ENCODE measurements at regions not wholly inside any gene's neighbourhood (a gene's known extent, or its start where the extent isn't known, plus 50 kb on each side); places are given as distances from the start of the nearest gene placed in this dataset.
"Not testable (repeated sequence)": the region's sequence is repeated elsewhere in the genome, so short reads cannot be mapped to it uniquely, and the experiment has no call there.

- WGBS, result 42% methylated on average over 3 of the region's 3 CpGs
- Histone ChIP-seq H3K27ac (ENCODE audit: low read depth) (no peak overlapping the region), H3K36me3 (ENCODE audit: insufficient read depth) (no peaks in the 10 kb centered on the region), H3K4me3 (ENCODE audit: low read depth, low read length) (no peak overlapping the region), H3K4me1 (ENCODE audit: insufficient read depth) (no peaks in the 10 kb centered on the region)
- DNase-seq (ENCODE audit: extremely low spot score), result no peak
Observed at GRCh38 chr16:26386096-26386495, 680.6 kb upstream of the C16orf82 start.

- DNase-seq (ENCODE audit: extremely low spot score), result no peak
- Histone ChIP-seq H3K27ac (ENCODE audit: low read depth) (no peak overlapping the region), H3K4me1 (ENCODE audit: insufficient read depth) (no peaks in the 10 kb centered on the region), H3K36me3 (ENCODE audit: insufficient read depth) (no peaks in the 10 kb centered on the region), H3K4me3 (ENCODE audit: low read depth, low read length) (no peak overlapping the region)
Observed at GRCh38 chr16:26391833-26392232, 674.9 kb upstream of the C16orf82 start.

DNA sequence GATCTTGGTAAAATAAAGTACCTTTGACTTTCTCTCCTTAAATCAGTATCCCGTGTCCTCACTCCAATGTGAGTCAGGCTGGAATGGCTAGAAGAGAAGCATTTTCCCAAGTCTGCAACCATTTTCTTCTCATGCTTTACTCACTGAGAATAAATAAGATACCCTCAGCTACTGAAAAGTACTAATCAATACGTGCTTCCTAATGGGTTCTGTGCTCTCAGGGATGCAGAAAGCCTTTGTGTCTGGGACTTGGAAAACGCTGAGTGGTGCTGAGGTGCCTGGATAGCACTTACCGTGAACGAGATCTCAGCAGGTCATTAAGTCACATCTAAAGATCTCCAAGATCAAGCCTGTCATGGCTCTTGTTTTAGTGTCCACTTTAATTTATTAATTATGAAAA, 672.3 kb upstream of the C16orf82 start:
- Histone ChIP-seq H3K36me3 (ENCODE audit: insufficient read depth) (no peaks in the 10 kb centered on the region), H3K4me1 (ENCODE audit: insufficient read depth) (no peaks in the 10 kb centered on the region), H3K27ac (ENCODE audit: low read depth) (no peak overlapping the region), H3K4me3 (ENCODE audit: low read depth, low read length) (no peak overlapping the region)
- no peak for DNase-seq (ENCODE audit: extremely low spot score)
- 65% methylated on average over 5 of the region's 5 CpGs for WGBS

- Histone ChIP-seq H3K27ac (ENCODE audit: low read depth) (no peak overlapping the region), H3K4me1 (ENCODE audit: insufficient read depth) (no peaks in the 10 kb centered on the region), H3K4me3 (ENCODE audit: low read depth, low read length) (no peak overlapping the region), H3K36me3 (ENCODE audit: insufficient read depth) (no peaks in the 10 kb centered on the region)
- 90% methylated on average over 13 of the region's 13 CpGs for WGBS
- DNase-seq (ENCODE audit: extremely low spot score), result no peak
Observed at GRCh38 chr16:26395700-26396099, 671.0 kb upstream of the C16orf82 start.

DNA sequence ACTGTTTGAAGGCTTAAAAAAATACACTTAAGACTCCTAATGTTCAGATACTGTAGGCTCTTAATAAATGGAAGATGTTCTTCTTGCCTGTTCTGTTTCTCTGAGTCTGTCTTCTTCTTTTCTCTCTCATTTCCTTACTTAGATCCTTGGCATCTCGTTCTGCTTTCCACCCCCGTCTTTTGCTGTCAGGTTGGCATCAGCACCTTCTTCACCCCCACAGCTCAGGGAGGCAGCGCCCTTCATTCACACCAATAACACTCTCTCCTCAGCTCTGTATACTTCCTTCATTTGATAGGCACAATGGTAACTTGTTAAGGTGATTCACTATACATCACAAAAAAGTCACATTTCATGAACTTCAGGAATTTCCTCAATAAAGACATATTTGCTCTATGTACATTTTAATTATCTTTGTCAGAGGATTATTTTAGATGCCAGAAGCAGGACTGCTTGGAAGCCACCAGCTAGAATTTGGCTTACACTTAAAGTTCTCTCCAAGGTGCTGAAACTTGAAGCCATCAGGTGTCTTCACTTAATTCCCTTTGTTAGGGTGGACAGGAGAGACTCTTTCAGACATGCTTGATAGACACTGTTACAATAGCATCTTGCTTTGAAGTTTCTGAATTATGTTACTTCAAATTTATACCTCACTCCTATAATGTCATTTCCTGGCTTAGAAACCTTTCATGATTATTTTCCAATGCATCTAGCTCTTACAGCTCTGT, 670.1 kb upstream of the C16orf82 start:
- 47% methylated on average over 3 of the region's 3 CpGs for WGBS
- no peak for DNase-seq (ENCODE audit: extremely low spot score)
- Histone ChIP-seq H3K36me3 (ENCODE audit: insufficient read depth) (no peaks in the 10 kb centered on the region), H3K4me3 (ENCODE audit: low read depth, low read length) (no peak overlapping the region), H3K27ac (ENCODE audit: low read depth) (no peak overlapping the region), H3K4me1 (ENCODE audit: insufficient read depth) (no peaks in the 10 kb centered on the region)

- Histone ChIP-seq H3K36me3 (ENCODE audit: insufficient read depth) (no peaks in the 10 kb centered on the region), H3K4me3 (ENCODE audit: low read depth, low read length) (no peak overlapping the region), H3K27ac (ENCODE audit: low read depth) (no peak overlapping the region), H3K4me1 (ENCODE audit: insufficient read depth) (no peaks in the 10 kb centered on the region)
- 68% methylated on average over 3 of the region's 3 CpGs for WGBS
- DNase-seq (ENCODE audit: extremely low spot score), result no peak
Observed at GRCh38 chr16:26413780-26414179, 652.9 kb upstream of the C16orf82 start.

- not testable (repeated sequence) for H3K4me3 ChIP-seq (ENCODE audit: low read depth, low read length); H3K4me1 ChIP-seq (ENCODE audit: insufficient read depth); DNase-seq (ENCODE audit: extremely low spot score); H3K27ac ChIP-seq (ENCODE audit: low read depth); H3K36me3 ChIP-seq (ENCODE audit: insufficient read depth)
- WGBS, result 62% methylated on average over 8 of the region's 8 CpGs
Observed at GRCh38 chr16:26419458-26419857, 647.3 kb upstream of the C16orf82 start.

GRCh38 chr16:26430618-26431017, 636.1 kb upstream of the C16orf82 start:
- WGBS, result 93% methylated on average over 2 of the region's 2 CpGs
- Histone ChIP-seq H3K4me1 (ENCODE audit: insufficient read depth) (no peaks in the 10 kb centered on the region), H3K36me3 (ENCODE audit: insufficient read depth) (no peaks in the 10 kb centered on the region), H3K4me3 (ENCODE audit: low read depth, low read length) (no peak overlapping the region), H3K27ac (ENCODE audit: low read depth) (no peak overlapping the region)
- no peak for DNase-seq (ENCODE audit: extremely low spot score)

GRCh38 chr16:26433807-26434206, 632.9 kb upstream of the C16orf82 start:
- DNase-seq (ENCODE audit: extremely low spot score), result no peak
- Histone ChIP-seq H3K27ac (ENCODE audit: low read depth) (no peak overlapping the region), H3K4me3 (ENCODE audit: low read depth, low read length) (no peak overlapping the region), H3K36me3 (ENCODE audit: insufficient read depth) (no peaks in the 10 kb centered on the region), H3K4me1 (ENCODE audit: insufficient read depth) (no peaks in the 10 kb centered on the region)
- WGBS, result 73% methylated on average over 2 of the region's 2 CpGs

DNA sequence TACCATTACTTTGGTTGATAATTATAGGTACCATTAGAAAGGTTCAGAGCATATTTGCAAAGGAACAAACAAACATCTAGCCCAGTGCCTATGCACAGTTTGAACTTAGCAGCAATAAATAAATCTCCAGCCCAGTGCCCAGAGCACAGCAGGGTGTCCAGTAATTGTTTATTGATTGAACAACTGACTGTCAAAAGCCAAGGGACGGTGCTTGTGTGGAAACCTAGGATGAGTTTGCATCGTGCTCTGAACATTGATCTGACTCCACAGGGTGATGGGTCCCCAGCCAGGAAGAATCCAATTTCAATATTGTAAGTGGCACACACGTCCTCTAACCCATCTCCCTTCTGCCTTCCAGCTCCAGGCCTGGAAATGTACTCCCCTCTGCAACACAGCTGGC, 625.5 kb upstream of the C16orf82 start:
- WGBS, result 73% methylated on average over 3 of the region's 3 CpGs
- H3K36me3 ChIP-seq (ENCODE audit: insufficient read depth), result no peaks in the 10 kb centered on the region
- H3K4me3 ChIP-seq (ENCODE audit: low read depth, low read length), result no peak overlapping the region
- DNase-seq (ENCODE audit: extremely low spot score), result no peak
- H3K27ac ChIP-seq (ENCODE audit: low read depth), result no peak overlapping the region
- H3K4me1 ChIP-seq (ENCODE audit: insufficient read depth), result no peaks in the 10 kb centered on the region

- Histone ChIP-seq H3K4me1 (ENCODE audit: insufficient read depth) (no peaks in the 10 kb centered on the region), H3K4me3 (ENCODE audit: low read depth, low read length) (no peak overlapping the region), H3K27ac (ENCODE audit: low read depth) (no peak overlapping the region), H3K36me3 (ENCODE audit: insufficient read depth) (no peaks in the 10 kb centered on the region)
- DNase-seq (ENCODE audit: extremely low spot score), result no peak
- WGBS, result 58% methylated on average over 2 of the region's 2 CpGs
Observed at GRCh38 chr16:26442321-26442720, 624.4 kb upstream of the C16orf82 start.

DNA sequence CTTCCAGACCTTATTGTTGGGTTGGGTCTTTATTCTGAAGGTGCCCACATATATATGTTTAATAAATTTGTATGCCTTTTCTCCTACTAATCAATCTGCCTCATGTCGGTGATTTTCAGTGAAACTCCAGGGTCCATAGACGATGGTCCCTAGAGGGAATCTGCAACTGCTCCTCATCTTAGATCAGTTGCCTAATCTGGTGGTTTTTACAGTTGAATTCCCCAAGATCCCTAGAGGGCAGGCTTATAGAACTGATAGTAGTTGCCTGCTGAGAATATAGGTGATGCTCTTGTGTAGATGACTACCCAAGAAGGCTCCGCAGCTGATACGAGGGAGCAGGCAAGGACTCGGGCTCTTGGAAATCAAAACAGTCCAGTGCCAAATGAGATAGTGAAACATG, 619.2 kb upstream of the C16orf82 start:
- Histone ChIP-seq H3K4me1 (ENCODE audit: insufficient read depth) (no peaks in the 10 kb centered on the region), H3K27ac (ENCODE audit: low read depth) (no peak overlapping the region), H3K4me3 (ENCODE audit: low read depth, low read length) (no peak overlapping the region), H3K36me3 (ENCODE audit: insufficient read depth) (no peaks in the 10 kb centered on the region)
- WGBS, result 91% methylated on average over 5 of the region's 5 CpGs
- DNase-seq (ENCODE audit: extremely low spot score), result no peak

DNA sequence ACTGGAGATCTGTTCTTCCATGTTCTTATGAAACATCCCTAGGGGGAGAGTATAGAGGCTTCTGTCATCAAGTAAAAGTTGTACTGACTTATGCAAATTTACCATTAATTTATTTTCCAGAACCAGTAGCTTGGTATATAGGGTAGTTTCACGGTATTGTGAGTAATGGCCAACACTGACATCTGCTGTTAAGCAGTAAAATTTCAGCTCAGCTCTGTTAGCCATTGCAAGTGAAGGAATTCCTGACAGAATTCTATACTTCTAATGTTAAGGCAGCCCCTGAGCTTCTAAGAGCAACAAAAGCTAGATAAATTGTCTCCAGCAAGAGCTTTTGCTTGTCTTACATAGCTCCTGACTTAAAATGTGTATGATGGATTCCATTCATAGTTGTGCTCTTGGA, 613.5 kb upstream of the C16orf82 start:
- no peak for DNase-seq (ENCODE audit: extremely low spot score)
- H3K27ac ChIP-seq (ENCODE audit: low read depth), result no peak overlapping the region
- H3K36me3 ChIP-seq (ENCODE audit: insufficient read depth), result no peaks in the 10 kb centered on the region
- H3K4me1 ChIP-seq (ENCODE audit: insufficient read depth), result no peaks in the 10 kb centered on the region
- H3K4me3 ChIP-seq (ENCODE audit: low read depth, low read length), result no peak overlapping the region
- 47% methylated on average over 1 of the region's 1 CpG for WGBS

- Histone ChIP-seq H3K4me3 (ENCODE audit: low read depth, low read length) (no peak overlapping the region), H3K4me1 (ENCODE audit: insufficient read depth) (no peaks in the 10 kb centered on the region), H3K36me3 (ENCODE audit: insufficient read depth) (no peaks in the 10 kb centered on the region), H3K27ac (ENCODE audit: low read depth) (no peak overlapping the region)
- DNase-seq (ENCODE audit: extremely low spot score), result no peak
- WGBS, result 54% methylated on average over 2 of the region's 2 CpGs
Observed at GRCh38 chr16:26454102-26454501, 612.6 kb upstream of the C16orf82 start.

DNA sequence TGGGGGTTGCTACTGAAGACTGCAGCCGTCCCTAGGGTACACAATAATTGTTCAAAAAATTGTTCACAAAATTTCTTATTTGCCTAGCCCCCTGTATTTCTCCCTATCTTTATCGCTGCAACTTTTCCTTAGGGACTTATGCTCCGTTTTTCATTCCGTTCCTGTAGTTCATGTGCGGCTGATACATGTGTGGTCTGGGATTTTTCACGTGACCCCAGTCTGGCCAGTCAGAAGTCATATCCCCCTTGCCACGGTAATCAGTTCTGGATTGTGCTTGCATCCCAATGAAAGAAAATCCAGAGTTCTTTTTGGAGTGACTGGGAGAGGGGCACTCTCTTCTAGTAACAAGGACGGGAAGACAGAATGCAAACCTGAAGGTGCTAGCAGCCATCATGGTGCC, 610.7 kb upstream of the C16orf82 start:
- no peak overlapping the region for H3K27ac ChIP-seq (ENCODE audit: low read depth)
- WGBS, result 82% methylated on average over 8 of the region's 8 CpGs
- H3K4me1 ChIP-seq (ENCODE audit: insufficient read depth), result no peaks in the 10 kb centered on the region
- no peak for DNase-seq (ENCODE audit: extremely low spot score)
- H3K4me3 ChIP-seq (ENCODE audit: low read depth, low read length), result no peak overlapping the region
- no peaks in the 10 kb centered on the region for H3K36me3 ChIP-seq (ENCODE audit: insufficient read depth)
